GM19351 (cell line): ENCODE measurements at regions not wholly inside any gene's neighbourhood (a gene's known extent, or its start where the extent isn't known, plus 50 kb on each side); places are given as distances from the start of the nearest gene placed in this dataset.
"Not testable (repeated sequence)": the region's sequence is repeated elsewhere in the genome, so short reads cannot be mapped to it uniquely, and the experiment has no call there.

ENCODE experiments used
- ATAC-seq: cut with Tn5 transposase; IDR thresholded peaks from one replicate; pipeline ENCODE4 v1.9.1; 2021; ENCODE audit warnings: mild to moderate bottlenecking, moderate library complexity; ENCODE audit not compliant: unreplicated experiment

- ATAC-seq, result no peak
Measured at GRCh38 chr10:120748519-120748918, 102.6 kb upstream of the WDR11 start.

DNA sequence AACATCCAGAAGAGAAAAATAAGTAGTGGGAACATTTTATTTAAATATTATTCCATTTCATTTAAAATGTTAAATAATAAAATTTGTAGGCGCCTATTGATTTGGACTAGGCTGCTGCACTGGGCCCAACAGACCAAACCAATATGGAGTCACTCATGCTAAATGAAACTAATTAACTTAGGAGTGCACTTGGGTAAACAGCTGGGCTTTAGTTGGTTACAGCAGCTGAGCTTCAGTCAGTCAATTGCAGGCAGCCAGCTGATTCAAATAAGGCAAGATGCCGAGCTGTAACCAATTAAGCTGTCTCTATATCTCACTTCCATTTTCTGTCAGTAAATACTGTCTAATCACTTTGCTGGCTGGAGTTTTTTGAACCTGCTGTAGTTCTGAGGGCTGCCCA, 102.1 kb upstream of the WDR11 start:
- ATAC-seq, result no peak

GRCh38 chr10:120749856-120750566, 101.2 kb upstream of the WDR11 start:
- ATAC-seq, result peak; percentile 43

DNA sequence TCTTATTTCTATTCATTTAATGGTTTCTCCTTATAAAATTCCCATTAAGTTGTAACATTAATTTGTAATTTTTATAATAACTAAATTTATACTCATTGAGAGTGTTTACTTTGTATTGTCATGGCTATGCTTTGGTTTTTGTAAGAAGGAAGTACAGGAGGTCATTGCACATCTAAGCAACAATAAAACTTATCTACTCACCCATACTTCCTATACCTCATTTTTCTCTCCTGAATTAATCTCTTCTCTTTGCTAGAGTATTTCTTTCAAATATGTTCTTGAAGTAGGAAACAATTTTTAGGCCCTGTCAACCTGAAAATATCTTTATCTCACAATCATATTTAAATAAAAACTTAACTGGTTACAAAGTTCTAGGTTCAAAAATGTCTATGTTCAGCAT, 95.4 kb upstream of the WDR11 start:
- no peak for ATAC-seq

- ATAC-seq, result no peak
Measured at GRCh38 chr10:120760253-120760652, 90.9 kb upstream of the WDR11 start.

GRCh38 chr10:120761951-120762350, 89.2 kb upstream of the WDR11 start:
- ATAC-seq, result no peak

GRCh38 chr10:120765226-120765803, 85.8 kb upstream of the WDR11 start:
- ATAC-seq, result no peak

DNA sequence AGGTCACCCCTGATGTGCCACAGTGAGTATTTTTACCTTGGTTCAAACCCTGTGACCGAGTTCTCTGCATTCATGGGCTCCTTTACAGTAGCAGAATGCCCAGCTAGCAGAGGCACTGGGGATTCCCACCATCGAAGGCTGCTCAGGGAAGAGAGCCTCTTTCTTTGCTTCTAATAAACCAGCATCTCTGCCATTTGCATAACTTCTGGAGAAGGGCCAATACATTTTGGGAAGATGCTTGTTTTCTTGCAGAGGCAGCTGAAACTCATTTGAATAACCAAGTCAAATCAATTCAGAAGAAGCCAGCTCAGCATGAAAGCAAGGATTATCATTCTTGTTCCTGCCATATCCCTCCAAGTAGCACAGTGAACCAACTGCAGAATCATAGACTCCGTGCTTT, 82.9 kb upstream of the WDR11 start:
- no peak for ATAC-seq

GRCh38 chr10:120770496-120770895, 80.7 kb upstream of the WDR11 start:
- no peak for ATAC-seq

DNA sequence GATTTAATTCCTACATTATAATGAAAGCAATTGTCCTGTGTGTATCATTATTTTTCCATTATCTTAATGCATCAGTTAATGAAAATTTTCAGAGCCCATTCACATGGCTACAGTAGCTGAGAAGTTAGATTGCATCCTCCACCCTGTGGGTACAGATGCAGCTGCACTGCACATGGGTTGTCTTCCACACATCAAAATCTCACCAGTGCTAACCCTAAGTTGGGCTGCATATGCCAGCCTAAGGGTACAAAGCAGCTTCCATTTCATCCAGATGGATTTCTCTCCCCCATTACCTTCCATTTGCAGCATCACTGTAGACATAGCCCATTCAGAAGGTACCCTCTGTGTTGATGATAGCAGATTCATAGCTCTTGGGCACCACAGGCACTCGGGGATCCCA, 74.7 kb upstream of the WDR11 start:
- no peak for ATAC-seq

DNA sequence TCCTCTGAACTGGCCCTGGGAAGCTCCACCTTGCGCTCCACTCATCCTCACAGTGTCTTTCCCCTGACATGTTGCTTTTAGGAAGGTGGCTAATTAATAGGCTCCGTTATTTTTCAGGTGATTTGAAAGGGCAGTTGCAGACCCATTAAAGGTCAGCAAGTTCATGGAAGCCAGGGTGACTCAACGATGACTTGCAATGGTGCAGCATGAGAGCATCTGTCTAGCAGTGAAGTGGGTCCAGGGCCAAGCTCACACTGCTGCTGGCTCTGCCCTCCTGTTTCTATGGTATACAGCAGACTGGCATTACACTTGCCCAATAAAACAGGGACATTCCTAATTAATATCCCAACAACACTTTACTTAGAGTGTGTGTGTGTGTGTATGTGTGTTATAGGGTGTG, 68.8 kb upstream of the WDR11 start:
- no peak for ATAC-seq

DNA sequence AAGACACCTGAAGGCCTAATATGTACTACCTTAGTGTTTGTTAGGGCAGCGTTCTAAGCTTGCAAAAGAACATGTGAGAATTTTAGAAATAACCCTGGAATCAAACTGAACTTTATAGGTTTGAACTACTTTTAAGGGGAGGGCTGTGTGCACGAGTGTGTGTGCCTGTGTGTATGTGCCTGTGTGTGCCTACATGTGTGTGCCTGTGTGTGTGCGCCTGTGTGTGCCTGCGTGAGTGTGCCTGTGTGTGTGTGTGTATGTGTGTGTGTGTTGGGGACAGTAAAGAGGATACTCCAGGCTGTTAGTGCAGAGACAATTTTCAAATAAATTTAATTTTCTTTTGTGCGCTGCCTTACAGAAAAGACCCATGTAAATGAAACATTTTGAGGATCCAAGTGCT, 68.1 kb upstream of the WDR11 start:
- no peak for ATAC-seq

GRCh38 chr10:120783867-120784266, 67.3 kb upstream of the WDR11 start:
- no peak for ATAC-seq

- no peak for ATAC-seq
Measured at GRCh38 chr10:120788771-120789170, 62.4 kb upstream of the WDR11 start.

DNA sequence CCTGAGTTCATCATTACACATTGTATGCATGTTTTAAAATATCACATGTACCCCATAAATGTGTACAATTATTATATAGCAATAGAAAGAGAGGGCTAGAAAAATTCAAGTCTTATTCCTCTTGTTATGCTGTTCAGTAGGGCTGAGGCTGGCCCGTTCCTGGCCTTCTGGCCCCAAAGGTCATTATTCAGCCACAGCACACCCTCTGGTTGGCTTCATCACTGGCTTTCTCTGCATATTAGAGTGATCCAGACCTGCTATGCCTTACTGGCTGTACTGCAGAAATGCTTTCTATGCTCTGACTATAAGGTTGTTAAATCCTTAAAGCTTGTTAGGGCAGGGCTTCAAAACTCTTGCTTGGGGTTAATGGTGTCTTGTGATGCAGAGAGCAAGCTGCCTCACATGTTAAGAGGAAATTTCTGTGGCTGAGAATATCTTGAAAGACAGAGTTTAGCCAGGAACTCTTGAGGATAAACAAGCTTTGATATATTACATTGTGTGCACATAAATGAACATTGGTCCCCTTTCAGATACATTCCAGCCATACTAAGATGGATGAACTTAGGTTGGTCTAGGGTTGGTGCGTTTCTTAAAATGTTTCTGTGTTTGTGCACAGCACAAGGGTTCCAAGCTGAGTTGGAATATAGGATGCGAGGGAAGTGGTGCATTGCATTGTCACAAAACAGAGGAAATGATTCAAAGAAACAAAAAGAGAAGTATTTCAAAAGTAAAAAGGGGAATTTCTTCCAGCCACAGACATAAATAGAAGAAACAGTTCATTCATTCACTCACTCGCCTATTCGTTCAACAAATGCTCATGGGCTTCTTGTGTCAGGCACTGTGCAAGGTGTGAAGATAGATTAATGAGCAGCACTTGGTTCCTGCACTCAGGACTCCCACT, 61.6 kb upstream of the WDR11 start:
- ATAC-seq, result no peak

GRCh38 chr10:120791316-120791715, 59.8 kb upstream of the WDR11 start:
- ATAC-seq, result no peak

GRCh38 chr10:120793088-120793487, 58.1 kb upstream of the WDR11 start:
- no peak for ATAC-seq

- ATAC-seq, result no peak
Measured at GRCh38 chr10:120794390-120794789, 56.8 kb upstream of the WDR11 start.

DNA sequence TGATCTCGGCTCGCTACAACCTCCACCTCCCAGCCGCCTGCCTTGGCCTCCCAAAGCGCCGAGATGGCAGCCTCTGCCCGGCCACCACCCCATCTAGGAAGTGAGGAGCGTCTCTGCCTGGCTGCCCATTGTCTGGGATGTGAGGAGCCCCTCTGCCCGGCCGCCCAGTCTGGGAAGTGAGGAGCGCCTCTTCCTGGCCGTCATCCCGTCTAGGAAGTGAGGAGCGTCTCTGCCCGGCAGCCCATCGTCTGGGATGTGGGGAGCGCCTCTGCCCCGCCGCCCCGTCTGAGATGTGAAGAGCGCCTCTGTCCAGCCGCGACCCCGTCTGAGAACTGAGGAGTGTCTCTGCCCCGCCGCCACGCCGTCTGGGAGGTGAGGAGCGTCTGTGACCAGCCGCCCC, 52.9 kb upstream of the WDR11 start:
- not testable (repeated sequence) for ATAC-seq

DNA sequence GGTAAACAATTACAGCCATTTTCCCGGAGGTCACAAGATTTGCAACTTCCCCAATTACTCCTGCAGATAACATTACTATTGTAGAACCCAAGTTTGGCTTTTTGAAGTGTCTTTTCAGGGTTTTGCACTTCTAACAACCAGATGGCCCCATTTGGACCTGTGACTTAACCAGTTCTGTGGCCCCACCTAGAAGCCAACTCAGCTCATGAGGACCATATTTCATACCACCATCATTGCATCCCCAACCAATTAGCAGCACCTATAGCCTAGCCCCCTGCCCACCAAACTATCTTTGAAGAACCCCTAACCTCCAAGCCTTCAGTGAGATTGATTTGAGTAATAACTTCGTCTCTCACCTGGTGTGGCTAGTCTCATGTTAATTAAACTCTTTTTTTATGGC, 51.3 kb upstream of the WDR11 start:
- ATAC-seq, result no peak

DNA sequence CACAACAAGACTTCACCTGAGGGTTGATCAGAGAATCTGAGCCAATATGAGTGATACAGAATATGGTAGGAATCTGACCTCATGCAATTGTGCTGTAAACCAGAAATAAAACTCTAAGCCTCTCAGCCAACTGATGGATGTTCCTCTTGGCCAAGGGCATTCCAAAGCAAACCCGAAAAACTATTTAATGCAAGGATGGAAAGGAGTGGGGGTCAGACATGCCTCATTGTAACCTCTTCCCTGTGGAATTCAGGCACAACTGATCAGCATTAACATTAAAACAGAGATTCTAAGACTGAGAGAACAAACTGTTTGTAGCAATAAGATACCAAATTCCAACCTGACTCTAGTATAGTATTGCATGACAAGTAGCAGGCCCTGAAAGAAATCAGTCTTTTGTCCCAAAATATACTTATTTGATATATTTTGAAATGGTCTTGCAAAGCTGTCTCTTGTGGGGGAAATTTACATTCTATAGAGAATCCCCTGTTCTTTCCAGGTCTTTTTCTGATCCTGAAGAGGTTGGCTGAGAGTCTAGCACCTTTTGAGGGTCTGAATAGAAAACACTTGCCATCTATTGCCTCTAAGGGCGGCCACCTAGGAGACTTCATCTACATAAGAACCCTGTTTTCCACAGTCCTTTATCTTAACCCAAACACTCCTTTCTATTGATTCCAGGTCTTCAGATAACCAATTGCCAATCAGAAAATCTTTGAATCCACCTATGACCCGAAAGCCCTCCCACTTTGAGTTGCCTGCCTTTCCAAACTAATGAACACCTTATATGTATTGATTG, 50.4 kb upstream of the WDR11 start:
- no peak for ATAC-seq
